ENCODE measurements at regions not wholly inside any gene's neighbourhood (a gene's known extent, or its start where the extent isn't known, plus 50 kb on each side); places are given as distances from the start of the nearest gene placed in this dataset.
A peak's percentile ranks its signal among the peaks of the same experiment; 100 is the strongest.

DNA sequence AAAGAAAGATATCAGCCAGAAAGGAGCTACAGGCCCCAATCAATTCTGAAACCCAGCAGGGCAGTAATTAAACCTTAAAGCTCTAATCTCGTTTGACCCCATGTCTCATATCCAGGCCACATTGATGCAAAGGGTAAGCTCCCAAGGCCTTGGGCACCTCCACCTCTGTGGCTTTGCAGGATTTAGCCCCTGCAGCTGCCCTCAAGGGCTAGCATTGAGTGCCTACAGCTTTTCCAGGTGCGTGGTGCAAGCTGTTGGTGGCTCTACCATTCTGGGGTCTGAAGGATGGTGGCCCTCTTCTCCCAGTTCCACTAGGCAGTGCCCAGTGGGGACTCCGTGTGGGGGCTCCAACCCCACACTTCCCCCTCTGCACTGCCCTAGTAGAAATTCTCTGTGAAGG is 429.9 kb downstream of the NPHP4 start:
- no peak for DNase-seq

DNA sequence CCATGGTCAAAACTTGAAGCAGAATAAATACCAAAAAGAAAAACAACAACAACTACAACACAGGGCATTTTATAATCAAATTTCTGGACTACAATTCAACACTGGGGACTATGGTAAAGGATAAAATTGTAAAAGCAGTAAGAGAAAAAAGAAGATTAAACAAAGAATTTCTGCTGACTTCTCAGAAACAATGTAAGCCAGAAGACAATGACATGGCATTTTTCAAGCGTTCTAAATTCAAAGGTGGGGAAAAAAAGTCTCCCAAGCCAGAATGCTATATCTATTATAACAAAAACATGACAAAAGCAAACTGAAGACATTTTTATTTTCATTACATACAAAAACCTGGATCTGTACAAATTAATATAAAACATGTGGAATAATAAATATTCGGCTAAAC is 433.1 kb downstream of the NPHP4 start:
- DNase-seq = no peak

DNA sequence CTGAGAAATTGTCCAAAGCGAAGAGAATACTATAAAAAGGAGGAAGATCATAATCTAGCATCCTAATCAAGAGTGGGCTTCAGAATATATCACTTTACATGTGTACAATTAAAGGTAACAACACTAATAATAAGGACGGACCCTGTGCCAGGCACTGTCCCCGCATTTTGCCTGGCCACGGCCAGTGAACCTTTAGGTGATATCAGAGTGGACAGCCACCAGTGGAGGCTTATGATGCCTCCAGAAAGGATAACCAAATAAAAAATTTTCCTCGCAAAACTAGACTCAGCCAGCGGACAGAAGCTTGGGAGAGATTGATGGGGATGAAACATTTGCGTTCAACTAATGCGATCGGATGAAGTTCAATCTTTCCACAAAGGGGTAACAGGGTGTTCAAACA is 436.4 kb downstream of the NPHP4 start:
- DNase-seq = no peak

DNA sequence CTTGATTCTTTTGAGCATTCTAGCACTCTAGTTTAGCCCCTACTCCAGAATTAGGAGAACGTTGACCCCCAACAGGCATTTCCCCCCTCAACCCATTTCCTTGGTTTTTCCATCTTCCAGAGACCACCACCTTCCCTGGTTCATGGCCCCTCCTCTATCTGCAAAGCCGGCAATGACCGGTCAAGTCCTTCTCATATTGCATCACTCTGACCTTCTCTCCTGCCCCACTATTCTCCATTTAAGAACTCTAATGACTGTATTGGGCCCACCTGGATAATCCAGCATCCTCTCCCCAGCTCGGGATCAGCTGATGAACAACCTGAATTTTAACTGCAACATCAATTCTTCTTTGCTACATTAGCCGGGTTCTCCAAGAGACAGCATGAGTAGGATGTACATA is 437.4 kb downstream of the NPHP4 start:
- no peak for DNase-seq

DNA sequence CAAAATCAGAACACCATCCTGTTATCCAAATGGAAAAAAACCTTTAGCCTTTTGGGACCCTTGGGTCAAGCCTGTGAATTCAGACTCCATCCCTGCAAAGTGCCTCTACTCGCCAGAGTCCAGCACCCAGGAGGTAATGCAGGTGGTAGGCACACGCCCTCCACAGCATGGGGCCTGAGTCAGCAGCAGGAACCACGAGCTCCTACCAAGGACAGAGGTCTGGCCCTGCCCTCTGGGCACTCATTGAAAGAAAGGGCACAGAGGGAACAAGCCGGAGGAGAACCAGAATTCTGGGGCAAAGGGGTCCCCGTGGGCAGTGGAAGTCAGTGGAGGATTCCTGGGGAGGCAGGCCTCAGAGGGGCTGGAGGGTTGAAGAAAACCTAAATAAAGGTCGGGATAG is 438.1 kb downstream of the NPHP4 start:
- no peak for DNase-seq

DNA sequence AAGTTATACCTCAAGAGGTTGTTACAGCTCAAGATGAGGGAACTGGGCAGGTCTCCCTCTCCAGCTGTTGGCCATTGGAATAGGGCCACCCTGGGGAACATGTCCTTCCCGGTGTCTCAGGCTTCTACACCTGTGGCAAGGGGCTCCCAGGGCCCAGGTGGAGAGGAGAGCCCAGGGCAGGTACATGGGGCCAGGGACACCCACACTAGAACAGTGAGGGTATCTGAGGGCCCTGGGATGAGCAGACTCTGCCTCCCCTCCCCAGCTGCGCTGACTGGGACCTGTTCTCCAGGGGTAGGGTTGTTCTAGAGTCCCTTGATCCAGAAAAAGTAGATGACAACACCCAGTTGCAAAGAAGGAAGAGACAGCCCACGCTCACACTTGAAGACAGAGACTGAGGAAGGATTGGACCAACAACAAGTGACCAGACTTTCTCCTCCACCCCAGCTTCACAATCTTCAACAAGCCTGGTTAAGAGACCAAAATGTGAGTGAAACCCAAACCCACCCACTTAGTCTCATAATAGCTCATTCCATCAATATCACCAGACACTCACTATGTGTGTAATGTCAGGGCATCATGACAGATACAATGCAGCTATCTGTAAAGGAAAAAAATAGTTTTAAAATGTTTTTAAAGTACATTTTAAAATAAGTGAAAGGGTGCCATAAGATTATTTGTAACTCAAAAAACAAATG is 439.3 kb downstream of the NPHP4 start:
- DNase-seq = no peak

DNA sequence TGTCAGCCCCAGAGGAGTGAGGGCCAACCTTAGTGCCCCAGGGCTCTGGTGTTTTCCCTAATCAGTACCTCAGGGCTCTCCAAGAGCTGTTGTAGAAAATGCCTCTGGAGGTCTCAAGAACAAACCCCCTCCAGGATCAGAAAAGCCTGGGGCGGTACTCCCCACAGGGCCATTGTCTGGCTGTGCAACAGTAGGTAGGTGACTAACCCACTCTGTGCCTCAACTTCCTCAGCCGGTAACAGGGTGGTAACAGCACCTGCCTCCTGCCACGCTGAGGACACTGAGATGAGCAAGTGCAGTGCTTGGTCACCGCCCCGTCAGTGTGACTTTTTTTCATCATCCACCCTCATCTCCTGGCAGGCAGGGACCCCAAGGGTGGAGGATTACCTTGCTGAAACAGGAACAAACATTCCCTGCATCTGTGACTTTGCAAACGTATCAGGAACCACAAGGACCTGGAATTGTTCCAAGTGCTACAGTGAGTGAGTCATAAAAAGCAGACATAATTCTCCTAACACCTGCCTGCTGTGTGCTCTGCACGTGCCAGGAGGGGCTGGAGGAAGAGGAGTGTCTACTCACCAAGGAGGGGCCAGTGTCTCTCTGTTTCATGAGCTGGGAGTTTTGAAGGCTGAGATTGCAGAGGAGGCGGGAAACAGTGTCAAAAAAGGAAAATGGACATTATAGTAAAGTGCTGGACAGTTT is 440.8 kb downstream of the NPHP4 start:
- DNase-seq = peak; percentile 90

DNA sequence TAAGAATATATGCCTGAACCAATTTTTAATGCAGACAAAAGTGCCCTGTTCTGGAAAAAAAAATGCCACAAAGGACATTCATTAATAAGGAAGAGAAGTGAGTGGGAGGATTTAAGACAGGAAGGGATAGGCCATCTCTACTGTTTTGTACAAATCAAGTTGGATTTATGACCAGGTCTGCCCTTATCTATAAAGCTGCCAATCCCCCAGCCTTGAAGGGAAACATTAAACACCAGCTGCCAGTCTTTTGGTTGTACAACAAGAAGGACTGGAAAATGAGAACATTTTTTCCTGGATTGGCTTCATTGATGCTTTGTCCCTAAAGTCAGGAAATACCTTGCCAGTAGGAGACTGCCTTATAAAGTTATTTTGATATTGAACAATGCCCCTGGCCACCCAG is 444.0 kb downstream of the NPHP4 start:
- DNase-seq = no peak

DNA sequence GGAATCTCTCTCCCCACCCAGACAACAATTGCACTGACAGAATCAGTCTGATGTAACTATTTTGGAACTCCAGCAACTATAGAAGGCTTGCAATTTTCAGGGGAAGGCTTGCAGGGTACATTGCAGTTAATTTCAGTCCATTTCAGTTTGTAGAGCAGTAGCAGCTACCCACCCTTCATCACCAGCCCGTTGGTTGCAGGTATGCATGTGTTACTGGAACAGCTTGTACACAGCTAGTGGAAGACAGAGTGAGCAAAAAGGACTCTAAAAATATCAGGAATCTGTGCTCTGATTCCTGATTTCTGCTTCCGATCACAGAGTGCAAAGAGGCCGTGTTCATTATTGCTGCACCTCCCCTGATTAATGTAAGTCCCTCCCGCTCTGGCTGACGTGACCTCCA is 449.0 kb downstream of the NPHP4 start:
- DNase-seq = no peak

DNA sequence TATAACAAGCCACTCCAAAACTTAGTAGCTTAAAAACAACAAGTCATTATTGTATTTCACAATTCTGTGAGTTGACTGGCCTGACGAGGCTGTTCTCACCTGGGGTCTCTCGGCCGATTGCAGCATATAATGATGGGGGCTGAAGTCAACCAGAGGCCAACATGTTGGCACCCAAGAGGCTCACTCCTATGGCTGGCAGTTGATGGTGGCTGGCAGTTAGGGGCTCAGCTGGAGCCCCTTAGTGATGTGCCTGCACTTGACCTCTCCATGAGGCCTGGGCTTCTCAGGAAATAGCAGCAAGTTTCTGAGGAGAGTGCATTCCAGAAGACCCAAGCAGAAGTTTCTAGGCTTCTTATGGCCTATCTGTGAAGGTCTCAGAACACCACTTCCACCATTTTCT is 459.4 kb downstream of the NPHP4 start:
- DNase-seq = no peak

DNA sequence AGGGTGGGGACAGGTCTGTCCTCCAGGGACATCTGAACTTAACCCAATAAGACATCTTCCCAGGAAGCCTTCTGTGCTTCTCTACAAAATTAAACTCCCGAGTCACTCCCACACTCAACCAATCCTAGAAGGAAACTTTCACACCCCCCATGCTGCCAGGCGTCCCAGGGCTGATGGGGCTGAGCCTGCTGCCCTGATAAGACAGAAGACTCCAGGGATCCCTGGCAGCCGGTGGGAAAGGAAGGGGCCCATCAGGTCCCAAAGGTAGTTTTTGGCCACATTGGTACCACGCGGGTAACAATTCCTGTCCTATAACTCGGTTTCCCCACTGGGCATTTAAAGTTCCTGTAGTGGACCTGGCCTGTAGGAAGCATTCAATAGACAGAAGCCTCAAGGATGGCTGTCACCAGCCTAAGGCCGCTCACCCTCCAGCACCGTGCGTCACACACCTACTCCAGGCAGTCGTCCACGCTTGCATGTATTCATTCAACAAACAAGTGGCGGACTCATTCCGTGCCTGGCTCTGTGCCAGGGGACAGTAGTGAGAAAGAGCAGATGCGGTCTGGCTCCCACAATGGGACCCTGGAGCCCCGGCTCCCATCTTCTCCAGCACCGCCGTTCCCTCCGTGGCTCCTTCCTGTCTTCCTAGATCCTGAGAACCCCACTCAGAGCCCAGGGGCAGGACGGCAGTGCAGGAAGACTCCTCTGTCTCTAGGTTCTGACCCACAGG is 465.2 kb downstream of the NPHP4 start:
- no peak for DNase-seq

DNA sequence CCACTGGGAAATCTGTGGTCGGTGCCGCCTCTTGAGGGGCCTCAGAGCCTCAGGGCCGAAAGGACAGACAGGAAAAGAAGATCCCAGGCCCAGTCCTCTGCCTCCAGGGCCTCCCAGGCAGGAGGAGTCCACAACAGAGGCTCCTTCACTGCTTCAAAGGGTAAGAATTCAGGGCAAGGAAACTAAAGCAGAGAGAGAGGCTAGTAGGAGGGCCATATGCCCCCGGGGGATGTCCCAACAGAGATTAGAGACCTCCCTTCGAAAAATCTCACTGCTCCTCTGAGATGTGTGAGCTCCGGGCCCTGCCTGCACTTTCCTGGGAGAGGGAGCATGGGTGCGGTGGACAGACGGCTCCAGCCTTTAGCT is 465.9 kb downstream of the NPHP4 start:
- DNase-seq = no peak

DNA sequence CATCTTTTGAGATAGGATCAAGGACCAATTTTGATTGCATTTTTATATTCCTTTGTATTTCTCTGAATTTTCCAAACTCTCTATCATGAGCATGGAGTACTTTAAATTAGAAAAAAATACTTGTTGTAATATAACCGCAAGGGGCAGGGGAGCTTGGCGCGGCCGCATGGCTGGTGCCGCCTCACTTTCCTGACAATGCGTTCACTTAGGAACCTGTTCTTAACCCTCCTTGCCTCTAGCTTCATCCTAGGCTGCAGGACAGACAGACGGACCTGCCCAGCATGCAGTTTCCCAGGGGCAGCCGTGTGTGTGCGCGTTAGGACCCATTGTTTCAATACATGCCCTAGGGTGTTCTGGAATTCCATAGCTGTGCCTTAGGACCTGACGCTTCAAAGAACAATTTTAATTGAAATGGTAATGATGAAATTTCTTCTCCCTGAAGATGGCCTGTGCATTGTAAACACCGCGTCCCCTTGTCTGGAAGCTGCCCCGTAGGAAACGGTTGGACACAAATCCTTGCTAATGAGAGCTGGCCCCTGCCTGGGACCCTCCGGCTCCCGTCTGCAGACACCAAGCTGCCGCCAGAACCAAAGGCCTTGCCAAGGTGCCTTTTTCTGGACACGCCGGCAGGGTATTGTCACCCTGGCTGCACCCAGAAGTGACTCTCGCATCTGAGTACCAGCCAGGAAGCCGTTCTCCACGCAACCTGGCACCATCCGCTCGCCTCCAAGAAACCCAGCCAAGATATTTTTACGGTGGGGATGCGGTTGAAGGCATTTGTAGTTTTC is 466.4 kb downstream of the NPHP4 start:
- no peak for DNase-seq

DNA sequence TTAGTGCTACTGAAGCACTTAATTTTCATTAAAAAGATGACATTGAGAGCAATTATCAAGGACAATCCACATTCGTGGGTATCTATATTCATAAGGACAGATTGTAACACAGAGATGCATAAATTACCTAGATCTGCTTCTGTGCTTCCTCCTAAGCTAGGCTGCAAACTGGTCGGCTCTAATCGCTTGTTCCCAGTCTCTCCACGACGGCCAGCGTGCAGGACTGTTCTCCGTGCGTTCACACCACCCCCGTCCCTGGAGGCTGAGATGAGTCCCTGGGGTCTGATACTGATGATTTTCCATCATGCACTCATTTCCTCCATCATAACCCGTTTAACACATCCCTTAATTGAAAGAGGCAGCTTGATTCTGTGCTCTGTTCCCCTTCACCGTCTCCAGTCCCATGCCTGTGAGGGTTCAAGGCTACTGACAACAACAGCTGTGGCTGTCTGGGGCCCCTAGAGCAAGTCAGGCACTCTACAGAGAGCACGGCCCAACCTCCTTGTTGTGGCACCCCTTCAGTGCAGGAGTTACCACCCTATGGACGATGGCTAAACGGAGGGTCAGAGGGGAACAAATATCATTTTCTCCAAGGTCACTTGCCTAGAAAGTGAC is 469.6 kb downstream of the NPHP4 start:
- DNase-seq = no peak

DNA sequence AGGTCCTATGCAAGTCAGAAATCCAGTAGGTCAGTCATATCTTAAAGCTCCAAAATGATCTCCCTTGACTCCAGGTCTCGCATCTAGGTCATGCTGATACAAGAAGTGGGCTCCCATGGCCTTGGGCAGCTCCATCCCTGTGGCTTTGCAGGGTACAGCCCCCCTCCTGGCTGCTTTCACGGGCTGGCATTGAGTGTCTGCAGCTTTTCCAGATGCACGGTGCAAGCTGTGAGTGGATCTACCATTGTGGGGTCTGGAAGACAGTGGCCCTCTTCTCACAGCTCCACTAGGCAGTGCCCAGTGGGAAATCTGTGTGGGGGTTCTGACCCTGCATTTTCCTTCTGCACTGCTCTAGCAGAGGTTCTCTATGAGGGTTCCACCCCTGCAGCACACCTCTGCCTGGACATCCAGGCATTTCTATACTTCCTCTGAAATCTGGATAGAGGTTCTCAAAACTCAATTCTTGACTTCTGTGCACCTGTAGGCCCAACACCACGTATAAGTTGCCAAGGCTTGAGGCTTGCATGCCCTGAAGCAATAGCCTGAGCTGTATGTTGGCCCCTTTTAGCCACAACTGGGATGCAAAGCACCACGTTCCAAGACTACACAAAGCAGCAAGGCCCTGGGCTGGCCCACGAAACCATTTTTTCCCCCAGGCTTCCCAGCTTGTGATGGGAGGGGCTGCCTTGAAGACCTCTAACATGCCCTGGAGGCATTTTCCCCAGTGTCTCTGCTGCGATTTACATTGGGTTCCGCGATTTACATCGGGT is 472.7 kb downstream of the NPHP4 start:
- no peak for DNase-seq

DNA sequence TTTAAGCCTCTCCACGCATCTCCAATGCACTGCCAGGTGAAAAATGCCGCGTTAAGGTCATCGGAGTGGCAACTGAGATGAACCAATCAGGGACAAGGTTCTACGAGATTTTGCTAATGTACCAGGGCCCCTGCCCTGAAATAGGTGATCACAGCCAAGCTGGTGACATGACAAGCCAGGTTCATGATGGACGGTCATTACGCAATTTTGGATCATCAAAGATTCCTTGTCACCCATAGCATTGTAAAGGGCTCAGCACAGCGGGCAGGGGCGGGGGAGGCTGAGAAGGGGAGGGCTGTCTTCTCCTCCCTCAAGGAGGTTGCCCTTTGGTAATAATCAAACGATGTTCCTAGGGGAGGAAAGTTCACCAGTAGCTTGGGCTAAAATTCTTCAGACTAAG is 475.5 kb downstream of the NPHP4 start:
- DNase-seq = no peak

DNA sequence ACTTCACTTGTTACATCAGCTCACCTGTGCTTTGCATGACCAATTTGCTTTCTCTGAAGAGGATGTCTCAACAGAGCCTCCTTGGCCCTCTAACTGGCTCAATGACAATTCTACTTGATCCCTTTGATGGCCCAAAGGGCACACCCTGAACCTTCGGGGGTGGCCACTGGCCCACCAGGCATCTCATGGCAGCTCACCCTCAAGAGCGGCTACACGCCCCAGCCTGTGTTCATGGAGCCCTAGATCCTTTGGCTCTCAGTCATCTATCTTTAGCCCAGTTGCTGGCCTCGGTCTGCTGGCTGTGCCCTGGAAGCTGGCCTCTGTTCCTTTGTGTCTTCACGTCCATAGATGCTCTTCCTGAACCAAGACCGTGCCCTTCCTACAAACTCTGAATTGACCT is 476.7 kb downstream of the NPHP4 start:
- DNase-seq = no peak

DNA sequence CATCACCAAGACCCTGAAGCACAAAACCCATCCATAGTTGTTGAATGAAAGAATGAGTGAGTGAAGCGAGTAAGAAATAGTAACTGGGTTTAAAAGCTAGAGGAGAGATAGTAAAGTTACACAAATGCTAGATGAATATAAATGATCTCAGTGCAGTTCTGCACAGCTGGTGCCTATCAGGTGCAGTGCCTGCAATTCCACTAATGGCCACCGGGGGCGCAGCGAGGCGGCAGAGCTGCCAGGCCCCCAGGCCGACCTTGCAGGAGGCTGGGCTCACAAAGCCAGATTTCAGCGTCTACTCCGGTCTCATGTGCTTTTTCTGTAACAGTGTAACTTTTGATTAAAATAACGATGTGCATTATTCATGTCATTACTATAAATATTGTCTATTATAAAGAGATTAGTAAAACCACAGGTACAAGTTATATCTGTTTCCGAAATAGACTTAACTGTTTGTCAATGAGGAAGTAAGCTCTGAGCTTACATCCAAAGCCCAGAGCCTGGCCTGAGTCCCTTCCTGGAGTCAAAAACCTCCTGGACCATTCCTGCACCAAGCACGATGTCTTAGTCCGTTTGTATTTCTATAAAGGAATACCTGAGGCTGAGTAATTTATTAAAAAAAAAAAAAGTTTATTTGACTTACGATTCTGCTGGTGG is 477.6 kb downstream of the NPHP4 start:
- peak; percentile 59 for DNase-seq

DNA sequence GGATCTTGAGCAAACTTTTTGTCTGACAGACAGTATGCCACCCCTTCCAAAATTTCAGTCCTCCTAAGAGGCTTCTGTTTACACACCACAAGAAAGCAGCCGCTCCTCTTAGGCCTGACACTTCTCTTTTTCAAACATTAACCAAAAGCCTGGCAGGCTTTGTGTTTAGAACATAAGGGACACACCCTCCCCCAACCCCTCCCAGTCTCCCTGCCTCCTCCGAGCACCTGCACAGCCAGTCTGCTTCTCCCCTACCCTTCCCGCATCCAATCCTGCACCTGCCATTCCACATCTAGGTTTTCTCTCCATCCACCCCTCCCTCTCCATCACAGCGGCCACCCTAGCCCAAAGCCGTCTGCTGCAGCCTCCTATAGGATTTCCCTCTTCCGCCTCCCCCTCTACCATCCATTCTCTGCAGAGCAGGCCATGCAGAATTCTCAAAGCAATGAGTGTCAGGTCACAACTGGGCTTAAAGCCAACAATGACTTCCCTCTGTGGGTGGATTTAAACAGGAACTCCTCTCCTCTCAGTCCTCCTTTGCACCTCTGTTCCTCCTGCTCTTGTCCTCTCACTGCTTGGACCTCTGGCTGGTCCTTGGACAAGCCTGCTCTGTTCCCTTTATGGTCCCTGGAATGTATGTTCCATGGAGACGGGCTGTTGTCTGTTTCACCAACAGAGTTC is 478.2 kb downstream of the NPHP4 start:
- peak; percentile 82 for DNase-seq

DNA sequence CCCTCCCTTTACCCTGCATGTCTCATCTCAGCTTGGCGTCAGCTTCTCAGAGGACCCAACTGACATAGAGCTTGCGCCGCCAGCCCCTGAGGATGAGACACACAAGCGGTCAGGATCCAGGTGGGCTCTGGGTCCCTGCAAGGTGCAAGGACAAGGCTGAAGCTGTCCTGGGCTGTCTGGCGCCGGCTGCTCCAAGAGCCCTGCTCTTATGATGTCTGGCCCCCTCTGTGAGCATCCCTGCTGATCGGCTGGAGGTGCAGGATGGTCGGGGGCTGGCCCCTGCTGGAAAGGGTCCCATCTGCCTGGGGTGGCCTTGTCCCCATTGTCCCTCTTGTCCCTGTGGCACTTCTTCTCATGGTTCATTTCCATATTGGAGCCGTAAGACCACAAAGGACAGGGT is 479.0 kb downstream of the NPHP4 start:
- DNase-seq = no peak
